Mucosa of descending colon (tissue), 3 donors: ENCODE measurements at regions not wholly inside any gene's neighbourhood (a gene's known extent, or its start where the extent isn't known, plus 50 kb on each side); places are given as distances from the start of the nearest gene placed in this dataset.
"Not testable (repeated sequence)": the region's sequence is repeated elsewhere in the genome, so short reads cannot be mapped to it uniquely, and the experiment has no call there.

Source experiments
- ATAC-seq: fragments of 200-7000 bp; cut with Tn5 transposase; one replicate; pipeline ENCODE4 v1.9.1; 2020; ENCODE audit warnings: mild to moderate bottlenecking, moderate library complexity
- DNase-seq, 3 donors: peaks; one replicate each; pipeline ENCODE4 v3.0.0-alpha.2; 2020
- H3K36me3 ChIP-seq: fragments of 200-600 bp; one replicate; pipeline ENCODE4 v1.8.0; 2021; ENCODE audit warnings: low read depth, mild to moderate bottlenecking
- H3K4me1 ChIP-seq: fragments of 200-600 bp; one replicate; pipeline ENCODE4 v1.8.0; 2021; ENCODE audit warnings: low read depth, mild to moderate bottlenecking
- H3K4me3 ChIP-seq: fragments of 200-600 bp; one replicate; pipeline ENCODE4 v1.8.0; 2021; ENCODE audit warnings: mild to moderate bottlenecking
- H3K9me3 ChIP-seq: fragments of 200-600 bp; one replicate; pipeline ENCODE4 v1.8.0; 2021; ENCODE audit warnings: mild to moderate bottlenecking
- CTCF ChIP-seq: fragments of 200-600 bp; IDR thresholded peaks from one replicate; pipeline ENCODE4 v1.8.0; 2022; ENCODE audit warnings: antibody characterized with exemption, mild to moderate bottlenecking
- intact Hi-C, 2 donors: fragments of 100-400 bp; cut with DNase I in 1 of 2; cut with micrococcal nuclease in 1 of 2; formaldehyde crosslinking; loops; one replicate each; pipeline versions ENCODE4 v1.11.0 to v1.11.1; 2022; cut with DNase I, micrococcal nuclease
- donor health status: DM: no; HTN: no; CAD: no; lungs with moderate emphysema.
- donor health status: DM: no; HTN: no; CAD: no.
- donor health status: DM: no; HTN: yes; CAD: no.

- ATAC-seq (no peak), DNase-seq (no peak)
- Histone ChIP-seq H3K4me1 (no peaks in the 10 kb centered on the region), H3K4me3 (no peak overlapping the region), H3K36me3 (no peaks in the 10 kb centered on the region), H3K9me3 (peaks cover 43% of the 10 kb centered on the region)
- intact Hi-C loops: no loop called here
- no peak for TF ChIP-seq CTCF
Observed at GRCh38 chr7:68180761-68181160, 1184.1 kb downstream of the TYW1 start.

- DNase-seq: no peak
Observed at GRCh38 chr7:68183176-68183575, 1186.5 kb downstream of the TYW1 start.

GRCh38 chr7:68185631-68186456, 1189.2 kb downstream of the TYW1 start:
- Histone ChIP-seq H3K4me1 (no peaks in the 10 kb centered on the region), H3K36me3 (no peaks in the 10 kb centered on the region), H3K9me3 (peaks cover 67% of the 10 kb centered on the region), H3K4me3 (no peak overlapping the region)
- no peak for DNase-seq
- ATAC-seq: no peak
- intact Hi-C loops: no loop called here
- no peak for TF ChIP-seq CTCF

More at GRCh38 chr7:68183176-68183575, 1186.5 kb downstream of the TYW1 start:
- ATAC-seq: no peak
- Histone ChIP-seq H3K4me3 (no peak overlapping the region), H3K36me3 (no peaks in the 10 kb centered on the region), H3K4me1 (no peaks in the 10 kb centered on the region), H3K9me3 (peaks cover 54% of the 10 kb centered on the region)
- TF ChIP-seq CTCF: no peak
- intact Hi-C loops: no loop called here

GRCh38 chr7:68187532-68187931, 1190.9 kb downstream of the TYW1 start:
- H3K4me3 ChIP-seq: no peak overlapping the region
- intact Hi-C loops: no loop called here
- no peaks in the 10 kb centered on the region for H3K36me3 ChIP-seq
- no peak for TF ChIP-seq CTCF
- H3K4me1 ChIP-seq: no peaks in the 10 kb centered on the region
- H3K9me3 ChIP-seq: peaks cover 69% of the 10 kb centered on the region
- ATAC-seq (no peak), DNase-seq (no peak)

- intact Hi-C loops: no loop called here
- DNase-seq (no peak), ATAC-seq (no peak)
- Histone ChIP-seq H3K36me3 (no peaks in the 10 kb centered on the region), H3K9me3 (peaks cover 62% of the 10 kb centered on the region), H3K4me1 (no peaks in the 10 kb centered on the region), H3K4me3 (no peak overlapping the region)
- no peak for TF ChIP-seq CTCF
Observed at GRCh38 chr7:68192941-68193340, 1196.3 kb downstream of the TYW1 start.

- ATAC-seq, intact Hi-C loops, H3K4me3 ChIP-seq, DNase-seq, H3K4me1 ChIP-seq, H3K36me3 ChIP-seq: not testable (repeated sequence)
- peaks cover 50% of the 10 kb centered on the region for H3K9me3 ChIP-seq
Observed at GRCh38 chr7:68195642-68196041, 1199.0 kb downstream of the TYW1 start.
